D721Med (cell line): ENCODE measurements at regions not wholly inside any gene's neighbourhood (a gene's known extent, or its start where the extent isn't known, plus 50 kb on each side); places are given as distances from the start of the nearest gene placed in this dataset.

ENCODE experiments used
- DNase-seq: peaks from one replicate; pipeline ENCODE4 v3.0.0; 2011; ENCODE audit warnings: low spot score; ENCODE audit not compliant: insufficient read length
- FAIRE-seq: peaks from 2 replicates; lab custom pipeline; 2011; peaks lifted over from hg19 to GRCh38; lab: Jason Lieb, UNC
- TF ChIP-seq, protein P1 (sequence below): IDR thresholded peaks from 2 replicates; pipeline ENCODE4 v1.5.1; 2012; ENCODE audit warnings: mild to moderate bottlenecking, control low read depth; ENCODE audit not compliant: insufficient read depth; ENCODE audit errors: missing control alignments

DNA sequence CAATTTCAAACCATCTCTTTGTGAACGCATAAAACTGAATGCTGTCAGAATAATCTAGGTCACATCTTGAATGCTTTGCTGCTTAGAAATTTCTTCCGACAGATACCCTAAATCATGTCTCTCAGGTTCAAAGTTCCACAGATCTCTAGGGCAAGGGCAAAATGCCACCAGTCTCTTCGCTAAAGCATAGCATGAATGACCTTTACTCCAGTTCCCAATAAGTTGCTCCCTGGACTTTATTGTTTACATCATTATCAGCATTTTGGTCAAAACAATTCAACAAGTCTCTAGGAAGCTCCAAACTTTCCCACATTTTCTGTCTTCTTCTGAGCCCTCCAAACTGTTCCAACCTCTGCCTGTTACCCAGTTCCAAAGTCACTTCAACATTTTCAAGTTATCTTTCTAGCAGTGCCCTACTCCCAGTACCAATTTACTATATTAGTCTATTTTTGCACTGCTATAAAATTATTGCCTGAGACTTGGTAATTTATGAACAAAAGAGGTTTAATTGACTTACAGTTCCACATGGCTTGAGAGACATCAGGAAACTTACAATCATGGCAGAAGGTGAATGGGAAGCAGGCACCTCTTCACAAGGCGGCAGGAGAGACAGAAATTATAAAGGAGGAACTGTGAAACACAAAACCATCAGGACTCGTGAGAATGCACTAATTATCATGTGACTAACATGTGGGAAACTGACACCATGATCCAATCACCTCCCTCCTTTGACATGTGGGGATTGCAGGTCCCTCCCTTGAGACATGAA is 77.0 kb downstream of the SPRY2 start:
- TF ChIP-seq, protein P1, sequence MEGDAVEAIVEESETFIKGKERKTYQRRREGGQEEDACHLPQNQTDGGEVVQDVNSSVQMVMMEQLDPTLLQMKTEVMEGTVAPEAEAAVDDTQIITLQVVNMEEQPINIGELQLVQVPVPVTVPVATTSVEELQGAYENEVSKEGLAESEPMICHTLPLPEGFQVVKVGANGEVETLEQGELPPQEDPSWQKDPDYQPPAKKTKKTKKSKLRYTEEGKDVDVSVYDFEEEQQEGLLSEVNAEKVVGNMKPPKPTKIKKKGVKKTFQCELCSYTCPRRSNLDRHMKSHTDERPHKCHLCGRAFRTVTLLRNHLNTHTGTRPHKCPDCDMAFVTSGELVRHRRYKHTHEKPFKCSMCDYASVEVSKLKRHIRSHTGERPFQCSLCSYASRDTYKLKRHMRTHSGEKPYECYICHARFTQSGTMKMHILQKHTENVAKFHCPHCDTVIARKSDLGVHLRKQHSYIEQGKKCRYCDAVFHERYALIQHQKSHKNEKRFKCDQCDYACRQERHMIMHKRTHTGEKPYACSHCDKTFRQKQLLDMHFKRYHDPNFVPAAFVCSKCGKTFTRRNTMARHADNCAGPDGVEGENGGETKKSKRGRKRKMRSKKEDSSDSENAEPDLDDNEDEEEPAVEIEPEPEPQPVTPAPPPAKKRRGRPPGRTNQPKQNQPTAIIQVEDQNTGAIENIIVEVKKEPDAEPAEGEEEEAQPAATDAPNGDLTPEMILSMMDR = no peak
- DNase-seq (no peak), FAIRE-seq (no peak)

DNA sequence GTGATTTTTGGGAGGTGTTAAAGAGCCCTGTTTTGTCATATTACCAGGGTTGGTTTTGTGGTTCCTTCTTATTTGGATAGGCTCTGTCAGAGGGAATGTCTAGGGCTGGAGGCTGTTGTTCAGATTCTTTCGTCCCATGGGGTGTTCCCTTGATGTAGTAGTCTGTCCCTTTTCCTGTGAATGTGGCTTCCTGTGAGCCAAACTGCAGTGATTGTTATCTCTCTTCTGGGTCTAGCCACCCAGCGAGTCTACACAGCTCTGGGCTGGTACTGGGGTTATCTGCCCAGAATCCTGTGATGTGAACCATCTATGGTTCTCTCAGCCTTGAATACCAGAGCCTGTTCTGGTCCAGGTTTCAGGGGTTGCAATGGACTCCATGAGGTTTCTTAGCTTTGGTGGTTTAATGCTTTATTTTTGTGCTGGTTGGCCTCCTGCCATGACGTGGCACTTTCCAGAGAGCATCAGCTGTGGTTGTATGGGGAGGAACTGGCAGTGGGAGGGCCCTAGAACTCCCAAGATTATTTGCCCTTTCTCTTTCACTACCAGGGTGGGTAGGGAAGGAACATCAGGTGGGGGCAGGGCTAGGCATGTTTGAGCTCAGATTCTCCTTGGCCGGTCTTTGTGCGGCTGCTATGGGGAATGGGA is 78.8 kb downstream of the SPRY2 start:
- TF ChIP-seq, protein P1 = no peak
- DNase-seq (no peak), FAIRE-seq (no peak)

DNA sequence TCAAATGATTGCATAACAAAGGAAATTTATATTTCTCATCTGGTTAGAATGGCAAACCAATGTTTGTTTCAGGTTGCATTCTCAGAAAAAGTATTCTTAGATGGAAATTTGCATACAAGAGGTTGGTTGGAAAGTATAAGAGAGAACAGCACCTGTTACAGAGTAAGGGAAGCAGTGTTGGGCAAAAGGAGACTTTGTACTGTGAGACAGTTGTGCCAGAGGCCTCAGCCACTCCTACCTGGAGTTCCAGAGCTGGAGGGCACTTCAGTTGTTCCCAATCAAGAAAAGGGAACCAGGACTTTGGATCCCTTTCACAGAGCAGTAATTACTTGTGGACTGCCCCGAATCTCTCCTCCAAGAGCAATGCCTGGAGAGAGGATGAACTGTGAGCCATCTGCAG is 81.8 kb downstream of the SPRY2 start:
- TF ChIP-seq, protein P1 = no peak
- DNase-seq (no peak), FAIRE-seq (no peak)

DNA sequence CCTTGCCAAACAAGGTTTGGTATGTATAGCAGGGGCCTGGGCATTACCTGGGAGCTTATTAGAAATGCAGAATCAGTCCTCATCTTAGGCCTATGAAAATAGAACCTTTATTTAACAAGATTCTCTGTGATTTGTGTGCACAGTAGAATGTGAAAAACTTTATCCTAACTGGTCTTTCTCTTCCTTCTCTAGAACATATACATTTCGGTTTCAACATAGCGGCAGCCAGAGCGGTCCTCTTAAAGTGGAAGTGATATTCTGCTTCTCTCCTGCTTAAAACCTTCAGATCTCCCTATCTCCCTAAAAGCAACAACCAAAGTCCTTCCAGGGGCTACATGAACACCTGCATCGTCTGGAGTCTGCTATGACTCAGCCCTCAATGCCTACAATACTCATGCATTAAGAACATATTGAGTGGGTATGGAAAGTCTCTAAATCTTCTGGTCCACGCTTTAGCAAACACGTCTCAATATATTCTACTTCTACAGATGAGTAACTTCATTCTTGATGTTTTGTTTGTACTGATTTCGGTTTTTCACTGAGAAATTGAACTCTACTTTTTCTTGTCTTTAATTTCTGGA is 84.5 kb downstream of the SPRY2 start:
- FAIRE-seq = no peak
- TF ChIP-seq, protein P1 = no peak
- no peak for DNase-seq

DNA sequence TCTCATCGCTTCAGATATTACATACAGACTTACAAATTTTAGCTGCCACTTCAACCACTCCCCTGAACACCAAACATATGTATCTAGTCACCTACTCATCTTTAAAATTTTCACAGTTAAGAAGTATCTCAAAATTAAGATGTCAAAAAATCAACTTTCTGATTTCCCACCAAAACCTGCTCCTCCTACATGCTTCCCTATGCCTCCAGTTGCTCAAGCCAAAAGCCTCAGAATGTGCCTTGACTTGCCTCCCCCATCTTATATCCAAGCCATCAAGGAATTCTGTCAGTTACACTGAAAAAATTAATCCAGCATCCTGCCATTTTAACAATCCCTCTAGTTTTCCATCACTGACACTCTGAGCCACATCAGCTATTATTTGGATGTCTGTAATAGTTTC is 85.0 kb downstream of the SPRY2 start:
- DNase-seq = no peak
- TF ChIP-seq, protein P1 = no peak
- FAIRE-seq = no peak

DNA sequence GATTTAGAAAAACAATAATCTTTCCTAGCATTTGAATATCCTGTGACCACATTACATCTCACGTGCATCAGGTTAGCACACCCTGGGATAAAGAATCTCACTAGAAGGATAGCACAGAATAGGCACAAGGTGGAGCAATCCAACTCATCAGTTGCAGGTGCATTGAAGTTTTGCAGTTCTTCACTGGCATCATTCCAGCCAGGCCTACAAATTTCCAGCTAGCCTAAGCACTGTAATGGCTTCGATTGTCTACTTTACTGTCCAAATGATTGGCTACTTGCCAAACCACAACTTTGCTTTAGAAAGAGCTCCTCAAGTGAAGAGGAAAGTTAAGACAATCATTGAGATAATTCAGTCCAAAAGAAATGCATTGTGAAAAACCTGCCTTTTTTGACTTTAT is 89.5 kb downstream of the SPRY2 start:
- FAIRE-seq (no peak), DNase-seq (no peak)
- TF ChIP-seq, protein P1 = no peak
